Trophoblast cell (in vitro differentiated cells and primary cell): ENCODE measurements at regions not wholly inside any gene's neighbourhood (a gene's known extent, or its start where the extent isn't known, plus 50 kb on each side); places are given as distances from the start of the nearest gene placed in this dataset.

Experiments used
- DNase-seq, 2 donors: peaks; one replicate each; pipeline ENCODE4 v3.0.0-alpha.2; 2016
- H2AFZ ChIP-seq: 2 replicates; pipeline ENCODE4 v1.6.1; 2013; ENCODE audit warnings: low read length, moderate library complexity, mild to moderate bottlenecking; ENCODE audit not compliant: insufficient read depth, poor library complexity
- H2AK5ac ChIP-seq: 2 replicates; pipeline ENCODE4 v1.6.1; 2013; ENCODE audit warnings: mild to moderate bottlenecking, low read length
- H2BK120ac ChIP-seq: 2 replicates; pipeline ENCODE4 v1.6.1; 2013; ENCODE audit warnings: low read length, mild to moderate bottlenecking, moderate library complexity; ENCODE audit not compliant: insufficient read depth, poor library complexity
- H2BK12ac ChIP-seq: 2 replicates; pipeline ENCODE4 v1.6.1; 2013; ENCODE audit warnings: mild to moderate bottlenecking, low read length, moderate library complexity
- H2BK5ac ChIP-seq: 2 replicates; pipeline ENCODE4 v1.6.1; 2013; ENCODE audit warnings: low read length, low read depth, moderate library complexity, mild to moderate bottlenecking; ENCODE audit not compliant: poor library complexity
- H3K14ac ChIP-seq: 2 replicates; pipeline ENCODE4 v1.6.1; 2013; ENCODE audit warnings: mild to moderate bottlenecking, low read length
- H3K18ac ChIP-seq: 2 replicates; pipeline ENCODE4 v1.6.1; 2013; ENCODE audit warnings: mild to moderate bottlenecking, low read length
- H3K23ac ChIP-seq: 2 replicates; pipeline ENCODE4 v1.6.1; 2013; ENCODE audit warnings: low read length
- H3K27ac ChIP-seq: 2 replicates; pipeline ENCODE4 v1.5.1; 2013; ENCODE audit warnings: low read depth, mild to moderate bottlenecking, inconsistent platforms, low read length, moderate library complexity
- H3K27me3 ChIP-seq: 2 replicates; pipeline ENCODE4 v1.6.1; 2013; ENCODE audit warnings: inconsistent platforms, mild to moderate bottlenecking, low read length, moderate library complexity; ENCODE audit not compliant: insufficient read depth
- H3K36me3 ChIP-seq, 2 experiments: 1 replicate in 1 of 2; 2 replicates in 1 of 2; pipeline ENCODE4 v1.6.1; 2013; ENCODE audit warnings: low read length in 2 of 2, mild to moderate bottlenecking in 2 of 2, moderate library complexity in 1 of 2; ENCODE audit not compliant: insufficient read depth in 2 of 2, control insufficient read depth in 1 of 2
- H3K4ac ChIP-seq: 2 replicates; pipeline ENCODE4 v1.6.1; 2013; ENCODE audit warnings: low read depth, mild to moderate bottlenecking, low read length, moderate library complexity
- H3K4me1 ChIP-seq, 2 experiments: 1 replicate in 1 of 2; 2 replicates in 1 of 2; pipeline ENCODE4 v1.6.1; 2013; ENCODE audit warnings: low read length in 2 of 2, mild to moderate bottlenecking in 2 of 2, moderate library complexity in 1 of 2; ENCODE audit not compliant: insufficient read depth in 2 of 2, control insufficient read depth in 1 of 2
- H3K4me2 ChIP-seq: 2 replicates; pipeline ENCODE4 v1.6.1; 2013; ENCODE audit warnings: inconsistent platforms, mild to moderate bottlenecking, low read length, moderate library complexity
- H3K4me3 ChIP-seq: 2 replicates; pipeline ENCODE4 v1.5.1; 2013; ENCODE audit warnings: mild to moderate bottlenecking, low read depth, low read length, inconsistent platforms
- H3K79me1 ChIP-seq: one replicate; pipeline ENCODE4 v1.6.1; 2013; ENCODE audit warnings: low read length
- H3K79me2 ChIP-seq: 2 replicates; pipeline ENCODE4 v1.6.1; 2013; ENCODE audit warnings: low read length, mild to moderate bottlenecking; ENCODE audit not compliant: control insufficient read depth, insufficient read depth, poor library complexity
- H3K9ac ChIP-seq: 2 replicates; pipeline ENCODE4 v1.6.1; 2013; ENCODE audit warnings: mild to moderate bottlenecking, low read length
- H3K9me3 ChIP-seq: 2 replicates; pipeline ENCODE4 v1.6.1; 2013; ENCODE audit warnings: low read depth, mild to moderate bottlenecking, control low read depth, inconsistent platforms, low read length; ENCODE audit not compliant: insufficient read depth
- H4K12ac ChIP-seq: 2 replicates; pipeline ENCODE4 v1.6.1; 2013; ENCODE audit warnings: low read depth, mild to moderate bottlenecking, low read length, moderate library complexity
- H4K8ac ChIP-seq: 2 replicates; pipeline ENCODE4 v1.6.1; 2013; ENCODE audit warnings: low read depth, mild to moderate bottlenecking, low read length, moderate library complexity
- H4K91ac ChIP-seq: one replicate; pipeline ENCODE4 v1.6.1; 2013; ENCODE audit warnings: low read depth, mild to moderate bottlenecking, low read length, moderate library complexity
- WGBS: extraction: QIAGEN DNeasy Blood & Tissue Kit; methylation state at CpG from one replicate; pipeline ENCODE4 v1.1.7; 2013; ENCODE audit warnings: missing lambda C conversion rate; ENCODE audit not compliant: insufficient read length, insufficient coverage; ENCODE audit errors: extremely low coverage; 5-methylcytosine and 5-hydroxymethylcytosine counted together

- no peaks in the 10 kb centered on the region for H3K79me2 ChIP-seq
- H3K27me3 ChIP-seq: no peaks in the 10 kb centered on the region
- H3K23ac ChIP-seq: no peak overlapping the region
- no peak overlapping the region for H3K18ac ChIP-seq
- H2BK120ac ChIP-seq: no peak overlapping the region
- H3K9me3 ChIP-seq: no peaks in the 10 kb centered on the region
- H2AK5ac ChIP-seq: no peak overlapping the region
- H2BK12ac ChIP-seq: no peak overlapping the region
- H3K4ac ChIP-seq: no peak overlapping the region
- H2BK5ac ChIP-seq: no peak overlapping the region
- no peak overlapping the region for H3K9ac ChIP-seq
- H4K12ac ChIP-seq: no peak overlapping the region
- H3K14ac ChIP-seq: no peak overlapping the region
- H2AFZ ChIP-seq: no peak overlapping the region
- no peaks in the 10 kb centered on the region for H3K79me1 ChIP-seq
- H4K8ac ChIP-seq: no peak overlapping the region
- H3K36me3 ChIP-seq: no peaks in the 10 kb centered on the region
- no peak overlapping the region for H3K27ac ChIP-seq
- no peaks in the 10 kb centered on the region for H3K4me1 ChIP-seq
- no peak for DNase-seq
- no peak overlapping the region for H3K4me2 ChIP-seq
- H3K4me3 ChIP-seq: no peak overlapping the region
- WGBS: no CpG with 5 or more reads among the region's 10 CpGs
- H4K91ac ChIP-seq: no peak overlapping the region
Measured at GRCh38 chr22:27336151-27337090, 465.1 kb downstream of the MN1 start.

GRCh38 chr22:27337676-27338075, 463.9 kb downstream of the MN1 start:
- Histone ChIP-seq H3K23ac (no peak overlapping the region), H4K91ac (no peak overlapping the region), H3K4me2 (no peak overlapping the region), H2BK5ac (no peak overlapping the region), H3K4ac (no peak overlapping the region), H3K36me3 (no peaks in the 10 kb centered on the region), H4K8ac (no peak overlapping the region), H2BK120ac (no peak overlapping the region), H3K4me1 (no peaks in the 10 kb centered on the region), H3K27ac (no peak overlapping the region), H3K14ac (no peak overlapping the region), H3K18ac (no peak overlapping the region), H2AFZ (no peak overlapping the region), H3K27me3 (no peaks in the 10 kb centered on the region), H3K79me1 (no peaks in the 10 kb centered on the region), H2AK5ac (no peak overlapping the region), H3K9me3 (no peaks in the 10 kb centered on the region), H4K12ac (no peak overlapping the region), H3K9ac (no peak overlapping the region), H3K4me3 (no peak overlapping the region), H2BK12ac (no peak overlapping the region), H3K79me2 (no peaks in the 10 kb centered on the region)
- no CpG with 5 or more reads among the region's 2 CpGs for WGBS
- no peak for DNase-seq

GRCh38 chr22:27340047-27340446, 461.5 kb downstream of the MN1 start:
- no peak overlapping the region for H4K8ac ChIP-seq
- H3K27ac ChIP-seq: no peak overlapping the region
- no peaks in the 10 kb centered on the region for H3K9me3 ChIP-seq
- no peaks in the 10 kb centered on the region for H3K27me3 ChIP-seq
- H3K4me3 ChIP-seq: no peak overlapping the region
- no peak overlapping the region for H4K12ac ChIP-seq
- H3K4me2 ChIP-seq: no peak overlapping the region
- H3K9ac ChIP-seq: no peak overlapping the region
- no peaks in the 10 kb centered on the region for H3K79me2 ChIP-seq
- no peak overlapping the region for H2AK5ac ChIP-seq
- no peak overlapping the region for H3K23ac ChIP-seq
- H3K18ac ChIP-seq: no peak overlapping the region
- no peak overlapping the region for H2BK120ac ChIP-seq
- H4K91ac ChIP-seq: no peak overlapping the region
- no peak for DNase-seq
- H2BK5ac ChIP-seq: no peak overlapping the region
- no peaks in the 10 kb centered on the region for H3K4me1 ChIP-seq
- H2AFZ ChIP-seq: no peak overlapping the region
- H2BK12ac ChIP-seq: no peak overlapping the region
- no peak overlapping the region for H3K4ac ChIP-seq
- no peaks in the 10 kb centered on the region for H3K79me1 ChIP-seq
- no peak overlapping the region for H3K14ac ChIP-seq
- H3K36me3 ChIP-seq: no peaks in the 10 kb centered on the region
- WGBS: no CpG with 5 or more reads among the region's 2 CpGs

- H3K79me1 ChIP-seq: no peaks in the 10 kb centered on the region
- no peak overlapping the region for H3K4ac ChIP-seq
- H2BK12ac ChIP-seq: no peak overlapping the region
- no peak overlapping the region for H3K4me2 ChIP-seq
- no peaks in the 10 kb centered on the region for H3K9me3 ChIP-seq
- H3K79me2 ChIP-seq: no peaks in the 10 kb centered on the region
- H3K4me3 ChIP-seq: no peak overlapping the region
- DNase-seq: no peak
- no peaks in the 10 kb centered on the region for H3K4me1 ChIP-seq
- no peak overlapping the region for H2AFZ ChIP-seq
- no peak overlapping the region for H3K23ac ChIP-seq
- no peak overlapping the region for H4K8ac ChIP-seq
- H2AK5ac ChIP-seq: no peak overlapping the region
- no CpG with 5 or more reads among the region's 1 CpG for WGBS
- H3K27me3 ChIP-seq: no peaks in the 10 kb centered on the region
- no peak overlapping the region for H3K9ac ChIP-seq
- H4K12ac ChIP-seq: no peak overlapping the region
- no peak overlapping the region for H2BK5ac ChIP-seq
- H2BK120ac ChIP-seq: no peak overlapping the region
- no peak overlapping the region for H4K91ac ChIP-seq
- H3K14ac ChIP-seq: no peak overlapping the region
- H3K27ac ChIP-seq: no peak overlapping the region
- H3K36me3 ChIP-seq: no peaks in the 10 kb centered on the region
- H3K18ac ChIP-seq: no peak overlapping the region
Measured at GRCh38 chr22:27344546-27344945, 457.0 kb downstream of the MN1 start.
